Liver (tissue), 3 donors: ENCODE measurements at regions not wholly inside any gene's neighbourhood (a gene's known extent, or its start where the extent isn't known, plus 50 kb on each side); places are given as distances from the start of the nearest gene placed in this dataset.

Experiments
- ATF3 ChIP-seq: IDR thresholded peaks from 2 replicates; pipeline ENCODE4 v1.6.1; 2016; ENCODE audit warnings: antibody characterized with exemption
- MAX ChIP-seq: IDR thresholded peaks from 2 replicates; pipeline ENCODE4 v1.6.1; 2016; ENCODE audit warnings: antibody characterized with exemption
- REST ChIP-seq: IDR thresholded peaks from 2 replicates; pipeline ENCODE4 v1.6.1; 2016; ENCODE audit warnings: antibody characterized with exemption, mild to moderate bottlenecking
- TAF1 ChIP-seq: conservative IDR thresholded peaks from 2 replicates; pipeline ENCODE4 v1.6.1; 2016; ENCODE audit warnings: antibody characterized with exemption, mild to moderate bottlenecking
- YY1 ChIP-seq: IDR thresholded peaks from 2 replicates; pipeline ENCODE4 v1.6.1; 2016; ENCODE audit warnings: antibody characterized with exemption, mild to moderate bottlenecking
- TF ChIP-seq, protein P1 (sequence below): fragments of 150-350 bp; IDR thresholded peaks from 2 replicates; pipeline ENCODE4 v1.5.1; 2017; ENCODE audit warnings: improper control_type of control experiment, low read depth, low read length; ENCODE audit not compliant: missing input control
- donor health status: healthy.
- donor health status: healthy.

- TF ChIP-seq, protein P1, sequence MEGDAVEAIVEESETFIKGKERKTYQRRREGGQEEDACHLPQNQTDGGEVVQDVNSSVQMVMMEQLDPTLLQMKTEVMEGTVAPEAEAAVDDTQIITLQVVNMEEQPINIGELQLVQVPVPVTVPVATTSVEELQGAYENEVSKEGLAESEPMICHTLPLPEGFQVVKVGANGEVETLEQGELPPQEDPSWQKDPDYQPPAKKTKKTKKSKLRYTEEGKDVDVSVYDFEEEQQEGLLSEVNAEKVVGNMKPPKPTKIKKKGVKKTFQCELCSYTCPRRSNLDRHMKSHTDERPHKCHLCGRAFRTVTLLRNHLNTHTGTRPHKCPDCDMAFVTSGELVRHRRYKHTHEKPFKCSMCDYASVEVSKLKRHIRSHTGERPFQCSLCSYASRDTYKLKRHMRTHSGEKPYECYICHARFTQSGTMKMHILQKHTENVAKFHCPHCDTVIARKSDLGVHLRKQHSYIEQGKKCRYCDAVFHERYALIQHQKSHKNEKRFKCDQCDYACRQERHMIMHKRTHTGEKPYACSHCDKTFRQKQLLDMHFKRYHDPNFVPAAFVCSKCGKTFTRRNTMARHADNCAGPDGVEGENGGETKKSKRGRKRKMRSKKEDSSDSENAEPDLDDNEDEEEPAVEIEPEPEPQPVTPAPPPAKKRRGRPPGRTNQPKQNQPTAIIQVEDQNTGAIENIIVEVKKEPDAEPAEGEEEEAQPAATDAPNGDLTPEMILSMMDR = no peak
- no peak for TF ChIP-seq ATF3
- no peak for TF ChIP-seq REST
- TF ChIP-seq MAX = no peak
- TF ChIP-seq TAF1 = no peak
- TF ChIP-seq YY1 = no peak
Observed at GRCh38 chr6:170107606-170108222, 183.2 kb downstream of the DLL1 start.
